ENCODE measurements at regions not wholly inside any gene's neighbourhood (a gene's known extent, or its start where the extent isn't known, plus 50 kb on each side); places are given as distances from the start of the nearest gene placed in this dataset.

DNA sequence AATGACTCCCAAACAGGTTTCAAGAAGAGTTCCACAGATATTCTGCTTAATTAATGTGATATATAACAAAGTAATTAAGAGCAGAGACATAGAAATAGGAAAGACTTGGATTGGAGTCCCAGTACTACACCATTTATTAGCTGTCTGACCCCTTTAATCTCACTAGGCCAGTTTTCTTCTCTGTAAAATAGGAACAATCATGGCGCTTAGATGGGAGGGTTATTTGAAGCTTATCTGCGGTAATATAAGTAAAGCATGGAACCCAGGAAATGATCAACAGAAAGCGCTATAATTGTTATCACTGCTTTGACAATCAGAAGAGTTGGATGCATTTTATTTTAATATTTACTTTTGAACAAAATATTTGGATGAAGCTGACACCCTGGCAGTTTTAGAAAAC is 71.3 kb upstream of the IFNE start:
- H3K27ac ChIP-seq (ENCODE audit: low read length), result no peak overlapping the region
- no peaks in the 10 kb centered on the region for H3K9me3 ChIP-seq (ENCODE audit: control insufficient read depth in 2 of 2, low read length in 2 of 2)
- H3K27me3 ChIP-seq (ENCODE audit: control insufficient read depth in 1 of 2, insufficient read depth in 2 of 2, low read length in 2 of 2), result peaks cover 0 to 31% of the 10 kb centered on the region in 2 donors
- no peak overlapping the region for H3K4me3 ChIP-seq (ENCODE audit: low read length in 2 of 2)
- H3K36me3 ChIP-seq (ENCODE audit: control insufficient read depth in 2 of 2, insufficient read depth in 2 of 2, low read length in 2 of 2), result no peaks in the 10 kb centered on the region
- no peaks in the 10 kb centered on the region for H3K4me1 ChIP-seq (ENCODE audit: control insufficient read depth, insufficient read depth, low read length)
- H3K9ac ChIP-seq (ENCODE audit: low read length in 2 of 2), result no peak overlapping the region

DNA sequence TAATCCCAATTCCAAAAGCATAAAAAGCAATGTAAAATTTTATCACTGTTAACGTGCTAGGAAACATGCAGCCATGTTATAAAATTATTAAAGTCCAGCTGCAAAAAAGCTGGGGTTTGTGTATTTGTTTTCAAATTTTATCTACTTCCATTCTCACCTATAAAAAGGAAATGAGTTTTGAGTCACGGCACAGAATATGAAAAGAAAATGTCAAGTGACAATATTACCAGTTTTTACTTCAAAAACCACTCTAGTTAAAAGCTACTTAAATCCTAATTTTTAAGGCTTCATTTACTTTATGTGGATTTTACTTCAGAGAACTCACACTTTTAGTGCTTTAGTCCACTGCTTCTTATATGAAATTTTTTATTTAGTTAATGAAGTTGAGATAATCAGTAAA is 72.7 kb upstream of the IFNE start:
- Histone ChIP-seq H3K27me3 (ENCODE audit: control insufficient read depth in 1 of 2, insufficient read depth in 2 of 2, low read length in 2 of 2) (peaks cover under 1 to 43% of the 10 kb centered on the region in 2 donors), H3K27ac (ENCODE audit: low read length) (no peak overlapping the region), H3K4me3 (ENCODE audit: low read length in 2 of 2) (no peak overlapping the region), H3K9ac (ENCODE audit: low read length in 2 of 2) (no peak overlapping the region), H3K9me3 (ENCODE audit: control insufficient read depth in 2 of 2, low read length in 2 of 2) (no peaks in the 10 kb centered on the region), H3K36me3 (ENCODE audit: control insufficient read depth in 2 of 2, insufficient read depth in 2 of 2, low read length in 2 of 2) (no peaks in the 10 kb centered on the region), H3K4me1 (ENCODE audit: control insufficient read depth, insufficient read depth, low read length) (peaks cover 7% of the 10 kb centered on the region)

DNA sequence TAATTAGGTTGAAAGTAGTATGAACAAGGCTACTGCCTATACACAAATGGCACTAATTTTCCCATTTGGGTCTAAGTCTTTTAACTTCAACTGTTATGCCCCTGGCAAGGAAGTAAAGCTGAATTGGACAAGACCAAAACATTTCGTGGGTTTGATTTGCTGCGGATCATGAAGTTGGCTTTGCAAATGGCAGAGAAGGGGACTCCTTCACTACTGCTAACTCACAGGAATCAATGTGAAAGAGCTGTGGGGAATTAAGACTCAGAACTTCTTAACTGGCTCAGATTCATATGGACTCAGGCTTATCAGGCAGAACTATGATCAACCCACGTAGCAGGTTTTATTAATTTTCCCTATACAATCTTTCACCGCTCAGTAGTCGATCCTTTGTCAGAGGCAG is 73.8 kb upstream of the IFNE start:
- peaks cover 11 to 53% of the 10 kb centered on the region in 2 donors for H3K27me3 ChIP-seq (ENCODE audit: control insufficient read depth in 1 of 2, insufficient read depth in 2 of 2, low read length in 2 of 2)
- H3K4me1 ChIP-seq (ENCODE audit: control insufficient read depth, insufficient read depth, low read length), result peaks cover 7% of the 10 kb centered on the region
- H3K27ac ChIP-seq (ENCODE audit: low read length), result no peak overlapping the region
- no peaks in the 10 kb centered on the region for H3K36me3 ChIP-seq (ENCODE audit: control insufficient read depth in 2 of 2, insufficient read depth in 2 of 2, low read length in 2 of 2)
- H3K9ac ChIP-seq (ENCODE audit: low read length in 2 of 2), result no peak overlapping the region
- no peaks in the 10 kb centered on the region for H3K9me3 ChIP-seq (ENCODE audit: control insufficient read depth in 2 of 2, low read length in 2 of 2)
- H3K4me3 ChIP-seq (ENCODE audit: low read length in 2 of 2), result no peak overlapping the region

DNA sequence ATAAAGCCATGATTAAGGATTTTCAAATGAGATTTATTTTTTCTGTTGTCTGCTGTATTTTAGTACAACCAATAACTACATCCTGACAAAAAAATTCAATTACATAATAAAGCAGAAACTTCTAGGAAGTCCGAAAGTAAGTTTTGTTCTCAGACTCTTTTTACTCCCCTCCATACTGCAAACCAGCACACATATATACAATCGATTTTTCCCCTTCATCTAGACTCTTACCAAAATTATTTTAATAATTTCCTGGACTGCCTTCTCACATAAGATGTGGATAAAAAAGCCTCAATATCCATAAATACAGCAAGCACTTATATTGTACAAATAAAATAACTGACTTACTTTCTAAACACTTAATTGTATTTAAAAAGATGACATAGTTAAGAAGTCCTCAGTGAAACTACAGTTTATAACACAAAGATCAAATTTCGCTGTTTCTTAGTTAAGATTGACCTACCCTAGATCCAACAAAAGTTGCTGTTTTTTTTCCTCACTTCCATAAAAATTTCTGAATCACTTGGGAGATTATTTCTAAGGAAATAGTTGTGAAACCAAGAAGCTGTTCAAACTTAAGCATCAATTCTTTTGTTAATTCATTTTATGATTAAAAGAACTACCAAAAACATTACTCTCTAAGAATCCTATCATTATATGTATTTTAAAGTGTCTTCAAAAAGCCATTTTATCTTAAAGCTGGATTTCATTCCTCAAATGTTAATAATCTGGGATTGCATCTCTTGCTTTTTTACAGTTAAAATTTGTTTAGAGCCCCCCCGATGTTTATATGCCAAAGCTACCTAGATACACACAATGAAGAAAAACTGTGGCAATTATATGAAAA is 74.7 kb upstream of the IFNE start:
- H3K9ac ChIP-seq (ENCODE audit: low read length in 2 of 2), result no peak overlapping the region
- no peaks in the 10 kb centered on the region for H3K36me3 ChIP-seq (ENCODE audit: control insufficient read depth in 2 of 2, insufficient read depth in 2 of 2, low read length in 2 of 2)
- H3K4me3 ChIP-seq (ENCODE audit: low read length in 2 of 2), result no peak overlapping the region
- no peaks in the 10 kb centered on the region for H3K9me3 ChIP-seq (ENCODE audit: control insufficient read depth in 2 of 2, low read length in 2 of 2)
- peaks cover 11 to 50% of the 10 kb centered on the region in 2 donors for H3K27me3 ChIP-seq (ENCODE audit: control insufficient read depth in 1 of 2, insufficient read depth in 2 of 2, low read length in 2 of 2)
- peaks cover 7% of the 10 kb centered on the region for H3K4me1 ChIP-seq (ENCODE audit: control insufficient read depth, insufficient read depth, low read length)
- H3K27ac ChIP-seq (ENCODE audit: low read length), result no peak overlapping the region

DNA sequence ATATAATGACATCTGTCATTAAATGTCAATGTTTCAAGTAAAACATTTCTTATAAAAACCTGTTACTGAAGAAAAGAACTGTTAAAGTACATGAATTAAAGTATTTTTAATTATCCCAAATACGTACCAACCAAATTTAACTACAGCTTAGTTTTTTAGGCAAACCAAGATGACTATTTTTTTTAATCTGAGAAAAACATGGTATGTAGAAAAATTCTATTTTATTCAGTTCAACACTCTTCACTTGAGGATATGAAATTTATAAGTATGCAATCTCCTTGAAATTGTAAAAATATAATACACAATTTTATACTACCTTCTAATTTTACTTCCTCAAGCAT is 75.3 kb upstream of the IFNE start:
- H3K27ac ChIP-seq (ENCODE audit: low read length), result no peak overlapping the region
- peaks cover 11 to 47% of the 10 kb centered on the region in 2 donors for H3K27me3 ChIP-seq (ENCODE audit: control insufficient read depth in 1 of 2, insufficient read depth in 2 of 2, low read length in 2 of 2)
- H3K4me1 ChIP-seq (ENCODE audit: control insufficient read depth, insufficient read depth, low read length), result peaks cover 7% of the 10 kb centered on the region

DNA sequence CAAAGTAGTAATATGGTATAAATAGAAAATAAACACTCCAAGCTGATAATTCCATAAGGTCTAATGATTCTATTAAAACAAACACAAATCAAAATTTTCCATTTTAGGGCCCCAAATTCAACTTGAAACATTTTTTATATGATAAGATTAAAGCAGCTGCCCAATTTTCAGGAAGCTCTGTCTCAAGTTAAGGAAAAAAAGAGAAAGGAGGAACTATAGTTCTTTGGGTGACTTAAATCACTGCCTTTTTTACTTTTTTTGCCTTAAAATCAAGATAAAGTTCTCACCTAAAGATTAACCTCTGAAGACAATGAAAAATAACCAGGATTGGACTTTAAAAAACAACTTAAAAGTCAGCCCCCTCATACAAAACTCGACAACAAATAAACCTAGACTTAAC is 76.0 kb upstream of the IFNE start:
- H3K4me1 ChIP-seq (ENCODE audit: control insufficient read depth, insufficient read depth, low read length), result peaks cover 7% of the 10 kb centered on the region
- no peak overlapping the region for H3K4me3 ChIP-seq (ENCODE audit: low read length in 2 of 2)
- H3K27ac ChIP-seq (ENCODE audit: low read length), result no peak overlapping the region
- peaks cover 11 to 44% of the 10 kb centered on the region in 2 donors for H3K27me3 ChIP-seq (ENCODE audit: control insufficient read depth in 1 of 2, insufficient read depth in 2 of 2, low read length in 2 of 2)
- no peaks in the 10 kb centered on the region for H3K9me3 ChIP-seq (ENCODE audit: control insufficient read depth in 2 of 2, low read length in 2 of 2)
- no peaks in the 10 kb centered on the region for H3K36me3 ChIP-seq (ENCODE audit: control insufficient read depth in 2 of 2, insufficient read depth in 2 of 2, low read length in 2 of 2)
- H3K9ac ChIP-seq (ENCODE audit: low read length in 2 of 2), result no peak overlapping the region

More for the DNA sequence above, 75.3 kb upstream of the IFNE start:
- Histone ChIP-seq H3K36me3 (ENCODE audit: control insufficient read depth in 2 of 2, insufficient read depth in 2 of 2, low read length in 2 of 2) (no peaks in the 10 kb centered on the region), H3K4me3 (ENCODE audit: low read length in 2 of 2) (no peak overlapping the region), H3K9me3 (ENCODE audit: control insufficient read depth in 2 of 2, low read length in 2 of 2) (no peaks in the 10 kb centered on the region), H3K9ac (ENCODE audit: low read length in 2 of 2) (no peak overlapping the region)

DNA sequence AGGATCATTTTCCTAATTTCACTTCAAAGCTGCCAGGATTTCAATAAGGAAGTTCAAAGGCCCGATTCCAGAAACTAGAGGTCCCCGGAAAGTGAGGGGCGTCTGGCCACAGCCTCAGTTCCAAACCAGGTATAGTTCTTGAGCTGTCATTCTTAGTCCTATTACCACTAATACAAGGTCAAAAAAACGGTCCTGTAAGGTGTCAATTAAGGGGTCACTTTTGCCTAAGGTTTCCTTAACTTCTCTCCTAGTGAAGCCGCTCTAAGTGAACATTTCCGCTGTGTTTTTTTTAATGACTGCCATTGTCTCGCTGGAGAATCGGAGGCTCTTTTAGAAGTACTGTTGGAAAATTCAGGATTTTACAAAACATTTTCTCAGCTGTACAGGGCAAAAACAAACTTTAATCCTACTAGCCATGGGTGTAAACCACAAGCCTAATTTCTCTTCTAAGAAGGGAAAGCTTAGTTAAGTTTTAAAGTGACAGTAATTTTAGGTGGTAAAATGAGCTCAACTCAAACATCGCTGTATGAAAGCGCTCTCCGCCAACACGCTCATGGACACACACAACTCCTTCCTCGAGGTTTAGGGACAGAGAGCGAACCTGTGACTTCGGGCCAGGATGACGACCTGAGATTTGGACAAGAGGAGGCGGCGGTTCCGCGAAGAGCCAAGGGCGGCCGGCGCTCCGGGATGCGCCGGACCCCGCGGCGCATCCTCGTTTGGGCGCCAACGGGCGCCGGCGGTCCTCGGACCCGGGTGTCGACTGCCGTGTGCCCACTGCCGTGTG is 76.7 kb upstream of the IFNE start:
- Histone ChIP-seq H3K36me3 (ENCODE audit: control insufficient read depth in 2 of 2, insufficient read depth in 2 of 2, low read length in 2 of 2) (no peaks in the 10 kb centered on the region), H3K27me3 (ENCODE audit: control insufficient read depth in 1 of 2, insufficient read depth in 2 of 2, low read length in 2 of 2) (peaks cover 11 to 44% of the 10 kb centered on the region in 2 donors), H3K4me1 (ENCODE audit: control insufficient read depth, insufficient read depth, low read length) (peaks cover 7% of the 10 kb centered on the region), H3K9me3 (ENCODE audit: control insufficient read depth in 2 of 2, low read length in 2 of 2) (no peaks in the 10 kb centered on the region), H3K27ac (ENCODE audit: low read length) (no peak overlapping the region), H3K9ac (ENCODE audit: low read length in 2 of 2) (no peak overlapping the region), H3K4me3 (ENCODE audit: low read length in 2 of 2) (peak overlapping the region; percentile 13 to 61)

DNA sequence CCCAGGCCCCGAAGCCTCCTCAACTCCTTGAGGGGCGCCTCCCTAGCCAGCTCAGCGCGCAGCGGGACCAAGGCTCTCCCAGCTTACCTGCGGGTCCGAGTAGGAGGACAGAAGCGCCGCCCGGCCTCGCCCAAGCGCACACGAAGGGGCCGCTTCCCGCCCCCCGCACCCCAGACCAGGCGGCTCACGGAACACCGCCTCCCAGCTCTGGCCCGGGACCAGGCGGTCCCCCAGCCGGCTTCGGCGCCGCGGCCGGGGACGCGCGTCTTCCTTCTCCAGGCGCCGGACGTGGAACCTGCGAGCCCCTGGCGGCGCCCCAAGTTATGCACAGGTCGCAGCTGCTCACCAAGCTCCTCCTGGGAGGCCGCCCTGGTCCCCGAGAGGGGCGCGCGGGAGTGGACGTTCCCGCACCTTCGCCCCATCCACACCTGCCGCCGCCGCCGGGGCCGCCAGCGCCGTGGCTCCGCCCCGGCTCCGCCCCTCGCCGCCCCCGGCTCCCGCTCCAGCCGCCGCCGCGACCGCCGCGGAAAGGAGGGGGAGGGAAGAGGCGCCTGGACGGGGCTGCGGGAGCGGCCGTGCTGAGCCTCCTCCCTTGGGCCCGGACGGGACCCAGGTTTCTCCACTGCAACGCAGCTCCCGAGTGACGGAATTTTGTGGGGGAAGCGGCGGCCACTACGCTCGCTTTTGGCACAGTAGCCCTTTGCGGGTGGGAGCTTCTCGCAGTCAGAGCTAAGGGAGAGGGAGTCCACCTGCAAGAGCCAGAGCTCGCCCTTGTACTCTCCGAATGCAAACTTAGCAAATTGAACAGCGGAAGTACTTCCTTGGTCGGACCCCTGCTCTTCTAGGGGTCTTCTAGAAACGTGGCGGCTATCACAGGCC is 77.5 kb upstream of the IFNE start:
- Histone ChIP-seq H3K4me3 (ENCODE audit: low read length in 2 of 2) (peak overlapping the region; percentile 47 to 61), H3K4me1 (ENCODE audit: control insufficient read depth, insufficient read depth, low read length) (peaks cover 7% of the 10 kb centered on the region), H3K27ac (ENCODE audit: low read length) (no peak overlapping the region), H3K9me3 (ENCODE audit: control insufficient read depth in 2 of 2, low read length in 2 of 2) (no peaks in the 10 kb centered on the region), H3K9ac (ENCODE audit: low read length in 2 of 2) (no peak overlapping the region), H3K27me3 (ENCODE audit: control insufficient read depth in 1 of 2, insufficient read depth in 2 of 2, low read length in 2 of 2) (peaks cover 11 to 44% of the 10 kb centered on the region in 2 donors), H3K36me3 (ENCODE audit: control insufficient read depth in 2 of 2, insufficient read depth in 2 of 2, low read length in 2 of 2) (no peaks in the 10 kb centered on the region)

DNA sequence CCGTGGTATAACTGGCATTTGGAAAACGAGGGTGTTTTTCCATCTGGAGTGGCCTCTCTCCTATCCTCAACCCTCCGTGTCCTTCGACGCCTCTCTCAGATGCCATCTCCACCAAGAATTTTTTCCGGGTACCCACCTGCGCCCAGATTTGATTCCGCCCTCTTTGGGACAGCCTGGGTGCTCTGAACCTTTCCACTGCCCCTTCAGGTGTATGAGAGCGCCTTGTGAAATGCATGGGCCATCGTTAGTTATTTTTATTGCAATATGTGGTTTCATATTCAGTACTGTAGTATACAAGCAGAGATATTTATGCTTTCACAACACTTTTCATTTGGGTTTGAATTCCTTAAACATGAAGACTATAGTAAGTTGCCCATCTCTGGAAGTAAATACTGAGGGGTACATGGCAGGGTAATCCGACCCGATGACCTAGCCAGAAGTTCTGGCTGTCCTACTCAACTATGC is 78.2 kb upstream of the IFNE start:
- Histone ChIP-seq H3K36me3 (ENCODE audit: control insufficient read depth in 2 of 2, insufficient read depth in 2 of 2, low read length in 2 of 2) (no peaks in the 10 kb centered on the region), H3K4me3 (ENCODE audit: low read length in 2 of 2) (peak overlapping the region; percentile 47 to 61), H3K9ac (ENCODE audit: low read length in 2 of 2) (no peak overlapping the region), H3K4me1 (ENCODE audit: control insufficient read depth, insufficient read depth, low read length) (peaks cover 7% of the 10 kb centered on the region), H3K9me3 (ENCODE audit: control insufficient read depth in 2 of 2, low read length in 2 of 2) (no peaks in the 10 kb centered on the region), H3K27ac (ENCODE audit: low read length) (no peak overlapping the region), H3K27me3 (ENCODE audit: control insufficient read depth in 1 of 2, insufficient read depth in 2 of 2, low read length in 2 of 2) (peaks cover 11 to 44% of the 10 kb centered on the region in 2 donors)

DNA sequence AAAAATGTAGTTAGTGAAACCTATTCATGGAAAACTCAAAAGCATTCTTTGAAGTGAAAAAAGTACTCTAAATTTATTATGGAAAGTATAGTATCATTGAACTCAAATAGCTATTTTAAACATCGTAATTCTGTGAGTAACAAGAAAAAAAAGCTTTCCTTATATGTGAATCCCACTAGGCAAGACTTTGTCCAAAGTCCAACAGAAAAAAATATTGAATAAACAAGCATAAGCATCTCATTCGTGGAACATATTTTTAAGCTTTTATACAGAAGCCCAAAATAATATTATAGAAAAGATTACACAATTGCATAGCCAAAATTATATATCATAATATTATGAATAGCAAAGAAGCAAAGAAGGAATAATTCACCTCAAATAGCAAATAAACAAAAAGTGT is 79.4 kb upstream of the IFNE start:
- Histone ChIP-seq H3K36me3 (ENCODE audit: control insufficient read depth in 2 of 2, insufficient read depth in 2 of 2, low read length in 2 of 2) (no peaks in the 10 kb centered on the region), H3K9ac (ENCODE audit: low read length in 2 of 2) (no peak overlapping the region), H3K4me3 (ENCODE audit: low read length in 2 of 2) (no peak overlapping the region), H3K27ac (ENCODE audit: low read length) (no peak overlapping the region), H3K4me1 (ENCODE audit: control insufficient read depth, insufficient read depth, low read length) (peaks cover 7% of the 10 kb centered on the region), H3K9me3 (ENCODE audit: control insufficient read depth in 2 of 2, low read length in 2 of 2) (no peaks in the 10 kb centered on the region), H3K27me3 (ENCODE audit: control insufficient read depth in 1 of 2, insufficient read depth in 2 of 2, low read length in 2 of 2) (peaks cover 11 to 39% of the 10 kb centered on the region in 2 donors)

All from stomach smooth muscle (tissue), 2 donors.